ENCODE measurements at regions not wholly inside any gene's neighbourhood (a gene's known extent, or its start where the extent isn't known, plus 50 kb on each side); places are given as distances from the start of the nearest gene placed in this dataset.

DNA sequence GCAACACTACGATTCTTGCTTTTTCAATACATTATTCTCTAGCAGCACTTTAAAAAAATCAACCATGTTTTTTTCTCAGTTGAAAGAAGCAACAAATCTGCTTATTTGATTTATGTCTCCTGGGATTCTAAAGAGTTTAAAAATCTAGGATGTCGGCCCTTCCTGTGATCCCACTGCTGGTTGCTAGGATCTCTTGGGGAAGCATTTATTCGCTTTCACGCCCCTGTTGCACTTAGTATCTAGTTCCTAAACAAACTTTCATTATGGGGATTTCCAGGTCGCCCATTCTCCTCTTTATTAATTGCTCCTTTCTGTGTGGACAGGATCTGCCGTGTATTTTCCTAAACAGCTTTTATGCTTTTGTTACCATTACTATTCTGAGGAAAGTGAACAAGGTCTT lies 313.5 kb downstream of the AGTPBP1 start:
- no peak for DNase-seq (ENCODE audit: low read depth)

GRCh38 chr9:85427772-85428171 lies 314.0 kb downstream of the AGTPBP1 start:
- no peak for DNase-seq (ENCODE audit: low read depth)

DNA sequence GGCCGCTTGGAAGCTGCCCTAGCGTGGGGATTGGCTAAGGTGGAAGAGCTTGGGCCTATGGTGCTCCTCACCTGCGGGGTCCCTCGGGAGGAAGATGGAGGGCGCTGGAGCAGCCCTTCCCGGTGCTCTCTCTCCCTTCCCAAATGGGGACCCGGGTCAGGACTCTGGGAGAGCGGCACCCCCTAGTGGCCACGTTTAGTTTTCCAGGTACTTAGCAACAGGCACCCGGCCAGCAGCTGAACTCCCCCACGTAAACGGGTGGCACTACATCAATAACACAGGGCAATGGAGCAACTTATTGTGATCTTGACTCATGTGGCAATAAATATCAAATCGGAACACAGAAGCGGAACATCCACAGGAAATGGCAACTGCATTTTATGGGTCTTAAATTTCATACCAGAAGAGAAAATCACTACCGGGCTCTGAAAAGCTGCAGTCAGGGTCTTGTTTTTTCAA lies 316.6 kb downstream of the AGTPBP1 start:
- peak; percentile 31 for DNase-seq (ENCODE audit: low read depth)

GRCh38 chr9:85423422-85423821 lies 318.3 kb downstream of the AGTPBP1 start:
- no peak for DNase-seq (ENCODE audit: low read depth)

- DNase-seq (ENCODE audit: low read depth): peak; percentile 75
These were observed 320.1 kb downstream of the AGTPBP1 start for GRCh38 chr9:85421641-85422040.

DNA sequence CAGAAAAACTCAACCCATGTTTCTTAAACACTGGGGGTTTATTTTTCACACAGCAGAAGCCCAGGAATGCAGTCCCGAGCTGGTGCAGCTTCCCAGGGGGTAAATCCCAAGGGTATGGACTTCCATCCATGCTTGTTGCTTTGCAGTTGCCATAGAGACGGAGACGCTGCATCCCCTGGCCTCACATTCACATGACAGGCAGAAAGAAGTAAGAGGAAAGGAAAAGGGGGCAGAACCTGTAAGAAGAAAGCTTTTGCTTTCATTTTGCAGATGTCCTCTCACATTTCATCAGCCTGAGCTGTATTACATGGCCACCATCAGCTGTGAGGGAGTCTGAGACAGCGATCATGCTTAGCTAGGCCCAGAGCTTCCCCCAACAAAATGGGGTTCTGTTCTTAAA lies 321.0 kb downstream of the AGTPBP1 start:
- peak; percentile 31 for DNase-seq (ENCODE audit: low read depth)

- DNase-seq (ENCODE audit: low read depth): no peak
These were observed 324.1 kb downstream of the AGTPBP1 start for GRCh38 chr9:85417674-85418073.

DNA sequence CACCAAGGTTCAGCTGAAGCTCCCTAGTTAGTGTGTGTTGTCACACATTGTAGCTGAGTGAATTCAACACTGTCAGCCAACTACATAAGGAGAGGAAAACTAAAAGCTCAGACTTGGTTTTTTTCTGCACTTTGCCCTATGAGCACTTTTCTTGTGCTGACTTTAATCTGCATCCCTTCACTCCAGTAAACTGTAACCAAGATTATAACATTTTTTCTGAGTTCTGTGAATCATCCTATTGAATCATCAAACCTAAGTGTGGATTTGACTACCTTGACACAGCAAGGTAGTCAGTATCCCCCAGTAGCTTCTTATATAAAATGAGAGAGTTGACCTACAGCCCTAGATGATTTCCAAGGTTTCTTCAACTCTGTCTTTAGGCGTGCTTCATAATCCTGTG lies 325.0 kb downstream of the AGTPBP1 start:
- DNase-seq (ENCODE audit: low read depth): no peak

- DNase-seq (ENCODE audit: low read depth): no peak
These were observed 327.4 kb downstream of the AGTPBP1 start for GRCh38 chr9:85414390-85414789.

DNA sequence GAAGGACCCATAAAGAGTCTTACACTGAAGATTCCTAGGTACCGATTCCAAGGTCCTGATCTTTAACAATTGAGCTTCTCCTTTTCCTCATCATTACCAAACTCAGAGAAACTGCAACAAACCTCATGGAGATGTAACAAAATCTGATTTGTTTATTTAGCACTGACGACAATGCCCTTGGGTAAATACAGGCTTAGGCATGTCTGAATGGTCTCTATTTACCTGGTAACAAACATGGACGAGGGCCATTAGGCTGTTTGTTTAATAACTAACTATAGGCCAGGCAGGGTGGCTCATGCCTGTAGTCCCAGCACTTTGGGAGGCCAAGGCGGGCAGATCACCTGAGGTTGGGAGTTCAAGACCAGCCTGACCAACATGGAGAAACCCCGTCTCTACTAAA lies 333.3 kb downstream of the AGTPBP1 start:
- no peak for DNase-seq (ENCODE audit: low read depth)

DNA sequence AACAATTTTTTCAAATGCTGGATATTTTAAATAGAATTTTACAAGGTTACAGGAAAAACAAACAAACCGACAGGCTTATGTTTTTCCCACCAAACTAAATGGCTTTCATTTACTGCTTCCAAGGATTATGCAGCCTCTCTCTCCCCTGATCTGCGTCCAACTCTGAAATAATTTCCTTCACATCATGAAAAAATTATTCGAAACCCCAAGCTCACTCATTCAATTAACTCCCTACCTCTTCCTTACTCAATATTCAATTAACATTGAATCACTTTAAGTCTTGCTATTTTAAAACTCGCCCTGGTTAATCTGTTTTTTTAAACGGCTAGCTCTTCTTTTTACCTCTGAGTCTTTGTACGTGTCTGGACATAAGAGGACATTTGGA lies 336.2 kb downstream of the AGTPBP1 start:
- no peak for DNase-seq (ENCODE audit: low read depth)

- DNase-seq (ENCODE audit: low read depth): no peak
These were observed 336.7 kb downstream of the AGTPBP1 start for GRCh38 chr9:85404911-85405565.

- no peak for DNase-seq (ENCODE audit: low read depth)
These were observed 339.2 kb downstream of the AGTPBP1 start for GRCh38 chr9:85402551-85402950.

DNA sequence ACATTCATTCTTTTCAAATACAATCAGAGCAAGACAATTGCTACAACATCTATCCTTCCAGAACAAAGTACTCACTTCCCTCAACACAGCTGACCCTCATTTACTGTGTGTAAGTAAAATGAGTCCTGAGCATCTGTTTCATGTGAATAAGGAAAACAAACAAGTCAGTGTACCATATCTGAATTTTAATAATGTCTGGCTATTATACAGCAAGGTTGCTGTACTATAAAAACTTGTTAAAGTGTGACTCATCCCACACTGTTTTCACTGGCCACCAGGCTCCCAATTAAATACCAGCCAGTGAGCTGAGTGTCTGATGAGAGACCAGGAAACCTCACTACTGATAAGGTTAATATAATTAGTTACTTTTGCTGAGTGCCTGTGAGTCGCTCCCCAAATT lies 339.8 kb downstream of the AGTPBP1 start:
- no peak for DNase-seq (ENCODE audit: low read depth)

DNA sequence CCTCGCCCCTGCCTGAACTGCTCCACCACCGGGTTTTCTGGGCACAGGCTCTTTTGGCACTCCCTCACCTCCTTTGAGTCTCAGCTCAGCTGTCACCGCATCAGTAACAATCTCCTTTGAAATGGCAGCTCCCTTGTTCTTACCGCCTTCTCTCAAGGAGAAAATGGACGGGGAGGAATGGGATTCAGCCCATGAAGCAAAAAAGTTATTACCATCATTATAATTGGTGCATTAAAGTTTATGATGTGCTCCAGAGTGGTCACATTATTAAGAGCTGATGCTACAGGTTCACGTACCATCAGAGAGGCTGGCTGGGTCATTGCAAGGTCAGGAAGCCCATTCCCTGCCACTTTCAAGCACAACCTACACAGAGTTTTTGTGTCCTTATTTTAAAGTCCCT lies 344.7 kb downstream of the AGTPBP1 start:
- no peak for DNase-seq (ENCODE audit: low read depth)

- DNase-seq (ENCODE audit: low read depth): no peak
These were observed 349.5 kb downstream of the AGTPBP1 start for GRCh38 chr9:85392260-85392659.

DNA sequence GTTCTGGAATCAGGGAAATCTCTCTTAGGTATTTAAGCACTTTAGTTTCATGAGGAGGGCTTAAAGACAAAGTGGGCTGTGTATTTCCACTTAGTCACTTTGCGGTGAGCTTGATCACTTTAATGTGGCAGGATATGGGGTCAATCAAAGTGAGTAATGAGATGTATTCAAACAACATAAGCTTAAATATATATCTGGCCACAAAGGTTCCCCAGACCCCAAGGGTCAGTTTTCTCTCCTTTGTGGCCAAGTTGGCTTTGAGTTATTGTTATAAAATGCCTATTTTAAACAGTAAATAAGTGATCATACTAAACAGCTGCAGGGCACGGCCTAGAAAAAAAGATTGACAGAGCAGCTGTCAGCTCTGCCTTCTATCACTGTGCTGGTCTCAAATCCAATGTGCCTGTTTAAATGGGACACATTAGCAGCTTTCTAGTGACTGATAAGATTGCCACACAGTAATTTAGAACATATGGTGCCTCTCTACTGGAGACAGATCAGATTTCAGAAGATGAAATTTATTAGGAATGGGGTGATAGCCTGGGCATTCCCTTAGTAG lies 363.9 kb downstream of the AGTPBP1 start:
- DNase-seq (ENCODE audit: low read depth): no peak

GRCh38 chr9:85368781-85369180 lies 373.0 kb downstream of the AGTPBP1 start:
- no peak for DNase-seq (ENCODE audit: low read depth)

- DNase-seq (ENCODE audit: low read depth): no peak
These were observed 382.6 kb downstream of the AGTPBP1 start for GRCh38 chr9:85359161-85359560.

DNA sequence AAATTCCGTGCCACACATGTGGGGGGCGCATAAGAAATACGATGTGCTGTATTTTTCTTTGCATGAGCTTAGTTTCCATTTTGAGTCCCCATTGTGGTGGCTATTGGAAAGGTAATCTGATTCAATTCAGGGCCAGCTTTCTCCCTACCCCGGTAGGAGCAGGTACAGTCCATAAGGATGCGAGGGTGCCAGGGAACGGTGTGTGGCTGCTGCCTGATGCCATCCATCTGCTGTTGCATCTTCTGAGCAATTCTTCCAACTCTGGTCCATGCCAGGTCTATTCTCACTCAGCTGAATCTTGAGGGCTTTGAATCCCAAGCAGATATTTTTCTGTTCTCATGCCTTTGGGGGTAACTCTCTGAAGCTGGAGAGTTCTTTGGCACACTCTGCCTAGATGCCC lies 392.7 kb downstream of the AGTPBP1 start:
- DNase-seq (ENCODE audit: low read depth): no peak

GRCh38 chr9:85347541-85347940 lies 394.2 kb downstream of the AGTPBP1 start:
- DNase-seq (ENCODE audit: low read depth): no peak

GRCh38 chr9:85344901-85345300 lies 396.9 kb downstream of the AGTPBP1 start:
- no peak for DNase-seq (ENCODE audit: low read depth)

- no peak for DNase-seq (ENCODE audit: low read depth)
These were observed 402.4 kb downstream of the AGTPBP1 start for GRCh38 chr9:85339338-85339737.

DNA sequence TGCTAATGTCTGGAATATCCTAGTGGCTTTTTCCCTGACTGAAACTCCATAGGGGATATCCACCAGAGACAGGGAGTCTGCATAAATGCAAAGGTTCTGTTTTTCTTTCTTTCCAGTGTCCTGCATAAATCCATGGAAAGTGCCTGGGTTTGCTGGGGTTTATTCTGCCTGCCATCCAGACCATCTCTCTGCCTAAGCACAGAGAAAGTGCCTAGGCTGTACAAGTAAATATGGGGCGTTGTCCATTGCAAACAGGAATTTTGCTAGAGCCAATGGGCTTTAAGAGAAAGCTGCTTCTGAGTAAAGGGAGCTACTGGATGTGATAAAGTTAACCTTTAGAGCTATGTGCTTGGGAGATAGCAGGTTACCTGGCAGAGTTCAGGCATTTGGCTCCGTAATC lies 407.5 kb downstream of the AGTPBP1 start:
- DNase-seq (ENCODE audit: low read depth): no peak
